Activated CD4-positive, alpha-beta T cell treated with anti-CD3 and anti-CD28 coated beads, Interleukin-2, amount 50 U/mL, for 16 hours (primary cell): ENCODE measurements at regions not wholly inside any gene's neighbourhood (a gene's known extent, or its start where the extent isn't known, plus 50 kb on each side); places are given as distances from the start of the nearest gene placed in this dataset.
"Not testable (repeated sequence)": the region's sequence is repeated elsewhere in the genome, so short reads cannot be mapped to it uniquely, and the experiment has no call there.

Experiments
- DNase-seq: peaks from one replicate; pipeline ENCODE4 v3.0.0-alpha.2; 2020

DNA sequence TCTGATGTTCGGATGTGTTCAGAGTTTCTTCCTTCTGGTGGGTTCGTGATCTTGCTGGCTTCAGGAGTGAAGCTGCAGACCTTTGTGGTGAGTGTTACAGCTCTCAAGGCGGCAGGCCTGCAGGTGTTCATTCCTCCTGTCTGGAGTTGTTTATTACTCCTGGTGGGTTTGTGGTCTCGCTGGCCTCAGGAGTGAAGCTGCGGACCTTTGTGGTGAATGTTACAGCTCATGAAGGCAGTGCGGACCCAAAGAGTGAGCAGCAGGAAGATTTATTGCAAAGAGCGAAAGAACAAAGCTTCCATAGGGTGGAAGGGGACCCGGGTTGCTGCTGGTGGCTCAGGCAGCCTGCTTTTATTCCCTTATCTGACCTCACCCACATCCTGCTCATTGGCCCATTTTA is 1226.8 kb upstream of the EPHA6 start:
- DNase-seq = not testable (repeated sequence)

DNA sequence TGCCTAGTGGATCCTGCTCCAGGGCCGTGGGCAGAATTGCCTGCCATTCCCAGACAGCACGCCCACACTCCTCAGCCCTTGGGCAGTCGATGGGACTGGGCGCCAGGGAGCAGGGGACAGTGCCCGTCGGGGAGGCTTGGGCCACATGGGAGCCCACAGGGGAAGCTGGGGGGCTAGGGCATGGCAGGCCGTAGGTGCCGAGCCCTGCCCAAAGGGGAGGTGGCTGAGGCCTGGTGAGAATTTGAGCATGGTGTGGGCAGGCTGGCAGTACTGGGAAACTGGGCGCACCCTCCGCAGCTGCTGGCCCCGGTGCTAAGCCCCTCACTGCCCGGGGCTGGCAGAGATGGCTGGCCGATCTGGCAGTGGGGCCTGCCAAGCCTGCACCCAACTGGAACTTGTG is 1225.9 kb upstream of the EPHA6 start:
- DNase-seq = no peak

DNA sequence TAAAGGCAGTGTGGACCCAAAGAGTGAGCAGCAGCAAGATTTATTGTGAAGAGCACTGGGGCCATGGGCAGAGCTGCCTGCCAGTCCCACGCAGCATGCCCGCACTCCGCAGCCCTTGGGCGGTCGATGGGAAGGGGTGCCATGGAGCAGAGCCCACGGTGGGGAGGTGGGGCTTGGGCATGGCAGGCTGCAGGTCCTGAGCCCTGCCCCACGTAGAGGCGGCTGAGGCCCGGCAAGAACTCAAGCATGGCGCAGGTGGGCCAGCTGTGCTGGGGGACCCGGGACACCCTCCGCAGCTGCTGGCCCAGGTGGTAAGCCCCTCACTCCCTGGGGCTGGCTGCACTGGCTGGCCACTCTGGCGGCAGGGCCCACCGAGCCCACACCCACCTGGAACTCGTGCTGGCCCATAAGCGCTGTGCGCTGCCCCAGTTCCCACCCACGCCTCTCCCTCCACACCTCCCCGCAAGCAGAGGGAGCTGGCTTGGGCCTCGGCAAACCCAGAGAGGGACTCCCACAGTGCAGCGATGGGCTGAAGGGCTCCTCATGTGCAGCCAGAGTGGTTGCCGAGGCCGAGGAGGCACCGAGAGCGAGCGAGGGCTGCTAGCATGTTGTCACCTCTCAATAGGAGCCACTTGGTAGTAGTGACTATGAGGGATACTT is 1218.8 kb upstream of the EPHA6 start:
- no peak for DNase-seq

- no peak for DNase-seq
These were observed 1206.5 kb upstream of the EPHA6 start for GRCh38 chr3:95607926-95608325.

GRCh38 chr3:95609411-95609810 is 1205.0 kb upstream of the EPHA6 start:
- DNase-seq = no peak

DNA sequence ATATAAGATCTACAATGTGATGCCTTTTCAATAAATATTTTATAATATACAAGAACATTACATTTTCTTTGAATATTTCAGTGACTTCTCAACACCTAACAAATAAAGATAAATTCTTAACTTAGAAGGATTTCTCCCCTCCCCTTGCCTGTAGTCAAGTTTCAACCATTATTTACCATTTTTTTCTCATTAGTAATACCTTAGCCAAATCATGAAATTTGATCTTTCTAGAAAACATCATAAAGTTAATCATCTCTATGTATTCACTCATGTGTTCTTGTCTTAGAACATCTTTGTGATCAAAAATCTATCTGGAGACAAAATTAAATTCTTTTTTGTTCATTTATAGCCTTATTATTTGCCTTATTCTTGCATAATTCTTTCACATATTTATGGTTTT is 1201.8 kb upstream of the EPHA6 start:
- DNase-seq = no peak

GRCh38 chr3:95613993-95614392 is 1200.4 kb upstream of the EPHA6 start:
- no peak for DNase-seq

DNA sequence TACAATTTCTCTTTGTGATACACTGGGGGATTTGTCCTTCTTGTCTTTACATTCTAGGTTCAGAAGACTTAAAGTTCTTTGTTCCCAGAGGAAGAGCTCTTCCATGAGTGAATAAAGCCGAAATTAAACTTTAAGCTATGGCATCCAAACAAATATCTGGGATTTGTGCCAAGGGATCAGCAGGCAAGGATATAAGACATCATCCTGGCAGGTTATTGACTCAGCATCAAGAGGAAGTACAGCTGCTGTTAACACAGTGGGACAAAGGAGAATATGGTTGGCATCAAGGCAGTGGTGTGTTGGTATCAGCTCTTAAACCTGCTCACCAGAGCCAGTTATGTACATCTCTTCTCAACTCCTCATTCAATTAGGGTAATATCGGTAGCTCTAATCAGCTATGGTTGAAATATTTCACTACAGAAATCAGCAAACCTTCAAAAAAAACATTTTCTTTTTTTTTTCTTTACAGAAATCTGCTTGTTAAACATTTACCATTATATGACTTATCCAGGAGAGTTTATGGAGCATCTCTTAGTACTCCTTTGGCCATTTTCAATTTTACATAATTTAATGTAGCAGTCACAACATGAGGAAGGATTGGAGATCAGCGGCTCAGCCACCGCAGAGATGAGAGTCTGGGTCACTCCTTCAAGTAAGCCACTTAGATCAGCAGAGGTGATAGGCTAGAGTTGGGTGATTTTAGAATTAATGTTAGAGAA is 1198.6 kb upstream of the EPHA6 start:
- no peak for DNase-seq

- DNase-seq = no peak
These were observed 1188.3 kb upstream of the EPHA6 start for GRCh38 chr3:95626107-95626506.

DNA sequence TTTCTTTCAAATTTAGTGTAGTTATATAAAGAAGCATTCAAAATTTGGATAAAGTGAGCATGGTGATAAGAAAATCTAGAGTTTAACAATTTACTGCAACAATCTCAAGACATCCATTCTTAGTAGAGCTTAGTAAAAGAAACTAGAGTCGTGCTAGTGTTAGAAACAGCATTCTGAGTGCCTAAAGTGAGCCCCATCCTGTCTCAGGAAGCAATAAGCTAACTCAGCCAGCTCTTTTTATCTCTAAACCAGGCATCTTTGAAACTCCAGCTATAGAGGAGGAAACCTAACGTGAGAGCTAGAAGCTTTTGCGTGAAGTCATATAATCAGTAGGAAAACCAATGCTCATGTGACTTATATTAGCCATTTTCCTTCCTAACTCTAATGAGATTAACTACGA is 1187.1 kb upstream of the EPHA6 start:
- no peak for DNase-seq

- no peak for DNase-seq
These were observed 1186.7 kb upstream of the EPHA6 start for GRCh38 chr3:95627697-95628096.

GRCh38 chr3:95629802-95630201 is 1184.6 kb upstream of the EPHA6 start:
- DNase-seq = no peak

- DNase-seq = no peak
These were observed 1169.1 kb upstream of the EPHA6 start for GRCh38 chr3:95645291-95645690.

DNA sequence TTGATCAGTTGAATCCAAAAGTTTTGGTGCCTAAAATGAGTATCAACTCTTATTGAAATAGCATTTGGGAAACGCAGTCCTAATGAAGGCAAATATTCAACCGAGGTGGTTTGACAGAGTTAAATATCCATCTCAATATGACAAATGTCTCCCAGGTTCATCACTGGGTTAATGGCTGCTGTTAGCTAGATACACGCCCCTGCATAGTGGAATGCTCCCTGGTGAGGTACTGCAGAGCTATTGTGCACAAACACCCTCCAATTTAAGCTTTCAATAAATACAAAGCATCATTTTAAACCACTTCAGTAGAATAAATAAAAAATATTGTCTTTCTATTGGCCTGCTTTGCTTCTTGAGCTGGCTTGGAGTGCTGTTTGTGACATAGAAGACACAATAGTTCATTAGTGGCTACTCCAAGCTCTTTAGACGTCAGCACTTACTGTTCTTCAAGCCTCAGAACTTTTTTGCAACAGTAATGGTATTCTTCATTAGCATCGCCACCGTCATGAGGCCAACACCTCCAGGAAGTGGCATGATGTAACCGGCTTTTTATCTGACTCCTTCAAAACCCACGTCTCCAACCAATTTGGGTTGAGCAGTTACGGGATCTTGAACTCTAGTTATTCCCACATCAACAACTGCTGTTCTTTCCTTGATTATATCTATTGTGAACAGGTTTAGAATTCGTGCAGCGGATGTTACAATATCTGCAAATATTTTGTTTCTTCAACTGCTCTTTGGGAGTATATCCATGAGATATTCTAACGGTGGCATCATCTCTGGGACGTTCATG is 1159.6 kb upstream of the EPHA6 start:
- no peak for DNase-seq

DNA sequence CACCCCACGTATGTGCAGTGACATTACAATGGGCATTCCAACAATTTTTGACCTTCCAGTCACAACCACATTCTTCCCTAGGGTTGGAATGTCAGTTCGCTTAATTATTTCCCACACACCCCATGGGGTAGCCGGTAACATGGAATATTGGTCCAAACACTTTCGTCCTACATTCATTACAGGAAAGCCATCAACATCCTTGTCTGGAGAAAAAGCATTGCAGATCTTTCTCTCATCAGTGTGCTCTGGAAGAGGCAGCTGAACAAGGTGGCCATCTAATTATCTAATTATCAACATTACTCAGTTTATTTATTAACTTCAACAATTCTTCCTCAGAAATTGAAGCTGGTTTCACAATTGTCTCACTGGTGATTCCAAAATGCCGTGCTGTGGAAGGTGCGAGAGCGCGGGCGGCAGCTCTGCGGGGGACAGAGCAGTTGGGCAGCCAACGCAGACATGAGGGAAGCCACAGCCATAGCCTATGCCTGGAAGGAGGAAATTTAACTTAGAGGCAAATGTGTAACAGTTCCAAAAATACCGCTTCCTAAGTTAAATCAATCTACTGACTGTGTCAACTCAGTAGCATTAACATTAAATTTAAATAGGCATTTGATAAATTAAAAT is 1158.9 kb upstream of the EPHA6 start:
- no peak for DNase-seq

GRCh38 chr3:95670765-95671164 is 1143.6 kb upstream of the EPHA6 start:
- no peak for DNase-seq

DNA sequence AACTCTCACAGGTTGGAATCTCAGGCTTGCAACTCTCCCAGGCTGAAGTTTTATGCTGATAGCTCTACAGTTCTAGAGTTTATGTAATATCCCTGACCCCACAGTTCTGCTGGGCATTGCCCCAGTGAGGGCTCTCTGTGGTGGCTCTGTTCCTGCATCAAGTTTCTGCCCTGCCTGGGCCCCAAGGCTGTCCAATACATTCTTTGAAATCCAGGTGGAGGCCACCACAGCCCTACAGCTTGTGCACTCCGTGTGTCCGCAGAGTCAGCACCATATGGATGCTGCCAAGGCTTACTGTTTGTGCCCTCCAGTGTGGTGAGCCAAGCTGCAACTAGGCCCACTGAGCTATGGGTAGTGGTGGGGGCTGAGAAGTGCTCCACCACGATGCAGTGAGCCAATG is 1141.2 kb upstream of the EPHA6 start:
- no peak for DNase-seq

DNA sequence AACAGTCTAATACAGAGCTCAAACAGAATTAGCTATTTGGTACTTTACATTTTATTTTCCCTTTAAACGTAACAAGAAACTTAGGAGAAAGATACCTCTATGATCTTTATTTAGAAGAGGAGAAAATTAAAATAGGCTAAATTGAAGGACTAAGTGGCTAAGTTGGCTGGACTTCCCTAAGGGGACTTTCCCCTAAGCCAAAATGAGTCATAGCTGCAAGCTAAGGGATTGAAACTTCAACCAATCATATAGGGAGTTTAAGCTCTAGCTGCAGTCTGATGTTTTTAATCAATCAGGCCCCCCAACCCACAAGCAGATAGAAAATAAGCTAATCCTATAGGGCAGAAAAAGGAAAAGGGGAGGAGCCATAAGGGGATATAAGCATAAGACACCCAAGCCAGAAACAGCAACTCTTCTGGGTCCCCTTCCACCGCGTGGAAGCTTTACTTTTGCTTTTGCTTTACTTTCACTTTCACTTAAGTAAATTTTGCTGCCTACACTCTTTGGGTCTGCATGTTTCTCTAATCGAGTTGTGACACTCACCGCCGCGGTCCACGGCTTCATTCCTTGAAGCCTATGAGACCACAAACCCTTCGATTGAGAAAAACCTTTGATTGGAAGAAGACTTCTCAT is 1108.5 kb upstream of the EPHA6 start:
- DNase-seq = peak; percentile 21

DNA sequence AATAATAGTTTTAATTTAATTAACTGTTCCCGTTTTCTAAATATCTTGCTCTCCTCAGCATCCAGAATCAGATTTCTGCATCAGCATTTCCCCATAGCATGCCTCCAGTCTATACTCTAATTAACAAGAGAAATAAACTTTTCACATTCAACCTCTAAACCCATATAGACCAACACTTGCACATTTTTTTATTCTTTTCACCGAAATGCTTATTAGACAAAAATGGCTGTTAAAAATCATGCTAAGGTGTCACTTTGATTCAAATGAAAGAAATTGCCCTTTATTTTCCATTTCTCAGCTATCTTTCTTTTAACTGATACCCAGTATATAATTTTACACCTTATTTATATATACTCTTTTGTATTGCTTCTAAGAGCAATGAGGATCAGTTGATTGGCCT is 1107.1 kb upstream of the EPHA6 start:
- DNase-seq = no peak

DNA sequence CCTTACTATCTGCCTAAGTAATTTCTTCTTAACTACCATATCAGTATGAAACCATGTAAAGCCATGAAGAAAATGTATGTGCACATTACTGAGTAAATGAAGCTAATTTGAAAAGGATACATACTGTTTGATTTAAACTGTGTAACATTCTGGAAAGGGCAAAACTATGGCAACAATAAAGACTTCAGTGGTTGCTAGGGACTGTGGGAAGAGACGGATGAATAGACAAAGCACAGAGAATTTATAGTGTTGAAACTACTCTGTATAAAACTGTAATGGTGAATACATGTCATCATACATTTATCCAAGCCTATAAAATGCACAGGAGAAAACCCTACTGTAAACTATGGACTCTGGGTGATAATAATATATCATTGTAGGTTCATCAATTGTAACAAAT is 1103.7 kb upstream of the EPHA6 start:
- DNase-seq = no peak

GRCh38 chr3:95711789-95712188 is 1102.6 kb upstream of the EPHA6 start:
- DNase-seq = no peak

- no peak for DNase-seq
These were observed 1099.3 kb upstream of the EPHA6 start for GRCh38 chr3:95715128-95715527.

DNA sequence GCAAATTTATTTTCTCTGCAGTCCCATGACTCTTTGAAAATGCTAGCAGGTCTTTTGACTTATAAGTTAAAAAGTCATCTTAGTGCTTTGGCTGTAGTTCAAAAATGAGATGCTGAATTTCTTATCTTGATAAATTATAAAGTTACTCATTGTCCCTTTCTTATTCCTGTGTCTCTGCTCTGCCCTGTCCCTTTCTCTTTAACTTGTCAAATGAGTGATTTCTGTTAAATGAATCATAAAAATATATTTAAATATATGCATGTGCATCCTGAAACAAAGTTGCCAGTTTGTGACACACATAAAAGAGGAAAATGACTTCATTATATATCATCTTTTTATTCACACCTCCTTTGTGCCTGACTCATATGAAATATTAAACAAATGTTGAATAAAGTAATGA is 1097.3 kb upstream of the EPHA6 start:
- no peak for DNase-seq
